Activated naive CD4-positive, alpha-beta T cell treated with anti-CD3 and anti-CD28 coated beads, Interleukin-2, amount 50 U/mL, for 24 hours (primary cell): ENCODE measurements at regions not wholly inside any gene's neighbourhood (a gene's known extent, or its start where the extent isn't known, plus 50 kb on each side); places are given as distances from the start of the nearest gene placed in this dataset.
"Not testable (repeated sequence)": the region's sequence is repeated elsewhere in the genome, so short reads cannot be mapped to it uniquely, and the experiment has no call there.

Source experiments
- H3K27ac Mint-ChIP-seq: one replicate; pipeline ENCODE4 v1.8.0; 2021; ENCODE audit warnings: mild to moderate bottlenecking, mixed read lengths
- H3K27me3 Mint-ChIP-seq: one replicate; pipeline ENCODE4 v1.8.0; 2021; ENCODE audit warnings: mixed read lengths
- H3K36me3 Mint-ChIP-seq: one replicate; pipeline ENCODE4 v1.8.0; 2021; ENCODE audit warnings: mixed read lengths
- H3K4me1 Mint-ChIP-seq: one replicate; pipeline ENCODE4 v1.8.0; 2021; ENCODE audit warnings: mixed read lengths
- H3K4me3 Mint-ChIP-seq: one replicate; pipeline ENCODE4 v1.8.0; 2021; ENCODE audit warnings: mild to moderate bottlenecking, mixed read lengths
- H3K9me3 Mint-ChIP-seq: one replicate; pipeline ENCODE4 v1.8.0; 2021; ENCODE audit warnings: mixed read lengths

- H3K36me3 Mint-ChIP-seq, result no peaks in the 10 kb centered on the region
- H3K27ac Mint-ChIP-seq, result no peak overlapping the region
- H3K4me1 Mint-ChIP-seq, result no peaks in the 10 kb centered on the region
- peaks cover 26% of the 10 kb centered on the region for H3K27me3 Mint-ChIP-seq
- H3K4me3 Mint-ChIP-seq, result no peak overlapping the region
- H3K9me3 Mint-ChIP-seq, result no peaks in the 10 kb centered on the region
These were observed 348.8 kb upstream of the C2CD4B start for GRCh38 chr15:62513893-62514292.

GRCh38 chr15:62515696-62516395, 350.8 kb upstream of the C2CD4B start:
- Mint-ChIP-seq H3K9me3 (no peaks in the 10 kb centered on the region), H3K4me3 (no peak overlapping the region), H3K27me3 (peaks cover 26% of the 10 kb centered on the region), H3K36me3 (no peaks in the 10 kb centered on the region), H3K4me1 (no peaks in the 10 kb centered on the region), H3K27ac (no peak overlapping the region)

- Mint-ChIP-seq H3K27me3 (peaks cover 26% of the 10 kb centered on the region), H3K27ac (no peak overlapping the region)
These were observed 352.5 kb upstream of the C2CD4B start for GRCh38 chr15:62517541-62517940.

GRCh38 chr15:62518666-62519065, 353.6 kb upstream of the C2CD4B start:
- peaks cover 23% of the 10 kb centered on the region for H3K27me3 Mint-ChIP-seq
- not testable (repeated sequence) for H3K4me3 Mint-ChIP-seq, H3K36me3 Mint-ChIP-seq, H3K4me1 Mint-ChIP-seq, H3K27ac Mint-ChIP-seq, H3K9me3 Mint-ChIP-seq

More at GRCh38 chr15:62517541-62517940, 352.5 kb upstream of the C2CD4B start:
- no peak overlapping the region for H3K4me3 Mint-ChIP-seq
- no peaks in the 10 kb centered on the region for H3K36me3 Mint-ChIP-seq
- H3K9me3 Mint-ChIP-seq, result no peaks in the 10 kb centered on the region
- no peaks in the 10 kb centered on the region for H3K4me1 Mint-ChIP-seq

- H3K36me3 Mint-ChIP-seq, result no peaks in the 10 kb centered on the region
- no peaks in the 10 kb centered on the region for H3K9me3 Mint-ChIP-seq
- H3K27me3 Mint-ChIP-seq, result peaks cover 20% of the 10 kb centered on the region
- H3K4me3 Mint-ChIP-seq, result no peak overlapping the region
- no peaks in the 10 kb centered on the region for H3K4me1 Mint-ChIP-seq
- no peak overlapping the region for H3K27ac Mint-ChIP-seq
These were observed 354.8 kb upstream of the C2CD4B start for GRCh38 chr15:62519900-62520299.

GRCh38 chr15:62520887-62521286, 355.8 kb upstream of the C2CD4B start:
- Mint-ChIP-seq H3K27ac (no peak overlapping the region), H3K4me3 (no peak overlapping the region), H3K9me3 (no peaks in the 10 kb centered on the region), H3K36me3 (no peaks in the 10 kb centered on the region), H3K4me1 (no peaks in the 10 kb centered on the region), H3K27me3 (peaks cover 15% of the 10 kb centered on the region)

- peaks cover 15% of the 10 kb centered on the region for H3K27me3 Mint-ChIP-seq
- no peak overlapping the region for H3K4me3 Mint-ChIP-seq
- H3K27ac Mint-ChIP-seq, result no peak overlapping the region
- H3K36me3 Mint-ChIP-seq, result no peaks in the 10 kb centered on the region
- H3K9me3 Mint-ChIP-seq, result no peaks in the 10 kb centered on the region
- no peaks in the 10 kb centered on the region for H3K4me1 Mint-ChIP-seq
These were observed 356.3 kb upstream of the C2CD4B start for GRCh38 chr15:62521396-62521795.

- H3K36me3 Mint-ChIP-seq, result no peaks in the 10 kb centered on the region
- H3K9me3 Mint-ChIP-seq, result no peaks in the 10 kb centered on the region
- H3K4me1 Mint-ChIP-seq, result no peaks in the 10 kb centered on the region
- H3K27me3 Mint-ChIP-seq, result peaks cover 6% of the 10 kb centered on the region
- no peak overlapping the region for H3K27ac Mint-ChIP-seq
- H3K4me3 Mint-ChIP-seq, result no peak overlapping the region
These were observed 359.8 kb upstream of the C2CD4B start for GRCh38 chr15:62524848-62525247.

GRCh38 chr15:62527387-62527786, 362.3 kb upstream of the C2CD4B start:
- Mint-ChIP-seq H3K36me3 (peaks cover 1% of the 10 kb centered on the region), H3K4me1 (no peaks in the 10 kb centered on the region), H3K27ac (no peak overlapping the region), H3K9me3 (no peaks in the 10 kb centered on the region), H3K4me3 (no peak overlapping the region), H3K27me3 (peaks cover 4% of the 10 kb centered on the region)

GRCh38 chr15:62528505-62528904, 363.4 kb upstream of the C2CD4B start:
- Mint-ChIP-seq H3K36me3 (peaks cover 1% of the 10 kb centered on the region), H3K4me3 (no peak overlapping the region), H3K4me1 (no peaks in the 10 kb centered on the region), H3K27me3 (peaks cover 3% of the 10 kb centered on the region), H3K9me3 (no peaks in the 10 kb centered on the region), H3K27ac (no peak overlapping the region)

- H3K36me3 Mint-ChIP-seq, result peaks cover 1% of the 10 kb centered on the region
These were observed 367.3 kb upstream of the C2CD4B start for GRCh38 chr15:62532367-62532766.

GRCh38 chr15:62533687-62534086, 368.6 kb upstream of the C2CD4B start:
- Mint-ChIP-seq H3K36me3 (peaks cover 1% of the 10 kb centered on the region), H3K4me1 (no peaks in the 10 kb centered on the region), H3K27me3 (peaks cover 3% of the 10 kb centered on the region), H3K4me3 (no peak overlapping the region), H3K9me3 (no peaks in the 10 kb centered on the region), H3K27ac (no peak overlapping the region)

More at GRCh38 chr15:62532367-62532766, 367.3 kb upstream of the C2CD4B start:
- Mint-ChIP-seq H3K4me1 (no peaks in the 10 kb centered on the region), H3K27me3 (peaks cover 3% of the 10 kb centered on the region), H3K9me3 (no peaks in the 10 kb centered on the region), H3K27ac (no peak overlapping the region), H3K4me3 (no peak overlapping the region)

- Mint-ChIP-seq H3K36me3 (peaks cover 1% of the 10 kb centered on the region), H3K9me3 (no peaks in the 10 kb centered on the region), H3K4me3 (no peak overlapping the region), H3K27me3 (peaks cover 1% of the 10 kb centered on the region), H3K4me1 (no peaks in the 10 kb centered on the region), H3K27ac (no peak overlapping the region)
These were observed 369.9 kb upstream of the C2CD4B start for GRCh38 chr15:62534996-62535395.

GRCh38 chr15:62539236-62539635, 374.2 kb upstream of the C2CD4B start:
- Mint-ChIP-seq H3K4me1 (no peaks in the 10 kb centered on the region), H3K4me3 (no peak overlapping the region)

GRCh38 chr15:62541250-62541649, 376.2 kb upstream of the C2CD4B start:
- Mint-ChIP-seq H3K4me1 (no peaks in the 10 kb centered on the region), H3K36me3 (no peaks in the 10 kb centered on the region), H3K27me3 (no peaks in the 10 kb centered on the region), H3K4me3 (no peak overlapping the region), H3K27ac (no peak overlapping the region), H3K9me3 (no peaks in the 10 kb centered on the region)

More at GRCh38 chr15:62539236-62539635, 374.2 kb upstream of the C2CD4B start:
- no peaks in the 10 kb centered on the region for H3K9me3 Mint-ChIP-seq
- H3K36me3 Mint-ChIP-seq, result no peaks in the 10 kb centered on the region
- no peaks in the 10 kb centered on the region for H3K27me3 Mint-ChIP-seq
- no peak overlapping the region for H3K27ac Mint-ChIP-seq

- no peak overlapping the region for H3K27ac Mint-ChIP-seq
- H3K9me3 Mint-ChIP-seq, result no peaks in the 10 kb centered on the region
- H3K36me3 Mint-ChIP-seq, result no peaks in the 10 kb centered on the region
- H3K4me1 Mint-ChIP-seq, result no peaks in the 10 kb centered on the region
- no peaks in the 10 kb centered on the region for H3K27me3 Mint-ChIP-seq
- H3K4me3 Mint-ChIP-seq, result no peak overlapping the region
These were observed 376.8 kb upstream of the C2CD4B start for GRCh38 chr15:62541846-62542245.

- no peak overlapping the region for H3K4me3 Mint-ChIP-seq
- no peaks in the 10 kb centered on the region for H3K36me3 Mint-ChIP-seq
- no peaks in the 10 kb centered on the region for H3K27me3 Mint-ChIP-seq
- H3K9me3 Mint-ChIP-seq, result no peaks in the 10 kb centered on the region
- no peaks in the 10 kb centered on the region for H3K4me1 Mint-ChIP-seq
- no peak overlapping the region for H3K27ac Mint-ChIP-seq
These were observed 379.4 kb upstream of the C2CD4B start for GRCh38 chr15:62544446-62544845.
